SK-N-MC (cell line): ENCODE measurements at regions not wholly inside any gene's neighbourhood (a gene's known extent, or its start where the extent isn't known, plus 50 kb on each side); places are given as distances from the start of the nearest gene placed in this dataset.

Source experiments
- FOXP2 ChIP-seq: optimal IDR thresholded peaks from 2 replicates; pipeline ENCODE3; 2011; ENCODE audit warnings: mild to moderate bottlenecking, moderate library complexity; ENCODE audit not compliant: insufficient read depth; ENCODE audit errors: extremely low read length, control extremely low read depth
- POLR2AphosphoS5 ChIP-seq: IDR thresholded peaks from 2 replicates; pipeline ENCODE4 v1.6.1; 2012; ENCODE audit warnings: mild to moderate bottlenecking, low read depth, low read length, borderline replicate concordance

GRCh38 chr7:24469118-24469517 is 104.1 kb upstream of the PALS2 start:
- TF ChIP-seq POLR2AphosphoS5 (no peak), FOXP2 (no peak)
